ENCODE measurements at regions not wholly inside any gene's neighbourhood (a gene's known extent, or its start where the extent isn't known, plus 50 kb on each side); places are given as distances from the start of the nearest gene placed in this dataset.

- no peak for DNase-seq (ENCODE audit: low spot score, unreplicated experiment)
- no peaks in the 10 kb centered on the region for H3K4me1 Mint-ChIP-seq (ENCODE audit: low read depth)
- no peak for TF ChIP-seq CTCF (IDR thresholded peaks at IDR 0.05; ENCODE audit: unreplicated experiment)
- no peak overlapping the region for H3K27ac Mint-ChIP-seq
- peaks cover 7% of the 10 kb centered on the region for H3K27me3 Mint-ChIP-seq
- H3K36me3 Mint-ChIP-seq (ENCODE audit: insufficient read depth): no peaks in the 10 kb centered on the region
- no peak overlapping the region for H3K4me3 Mint-ChIP-seq (ENCODE audit: low read depth)
- no peaks in the 10 kb centered on the region for H3K9me3 Mint-ChIP-seq (ENCODE audit: low read depth)
These were observed 50.8 kb upstream of the OCM2 start for GRCh38 chr7:98040626-98041360.

- DNase-seq (ENCODE audit: low spot score, unreplicated experiment): no peak
- TF ChIP-seq CTCF (IDR thresholded peaks at IDR 0.05; ENCODE audit: unreplicated experiment): no peak
- Mint-ChIP-seq H3K27ac (no peak overlapping the region), H3K9me3 (ENCODE audit: low read depth) (no peaks in the 10 kb centered on the region), H3K4me1 (ENCODE audit: low read depth) (no peaks in the 10 kb centered on the region), H3K4me3 (ENCODE audit: low read depth) (no peak overlapping the region), H3K36me3 (ENCODE audit: insufficient read depth) (no peaks in the 10 kb centered on the region), H3K27me3 (peaks cover 12% of the 10 kb centered on the region)
These were observed 56.8 kb upstream of the OCM2 start for GRCh38 chr7:98046816-98047215.

GRCh38 chr7:98049034-98049433, 57.6 kb upstream of the LMTK2 start:
- H3K4me1 Mint-ChIP-seq (ENCODE audit: low read depth): no peaks in the 10 kb centered on the region
- no peak overlapping the region for H3K4me3 Mint-ChIP-seq (ENCODE audit: low read depth)
- no peak overlapping the region for H3K27ac Mint-ChIP-seq
- peaks cover 13% of the 10 kb centered on the region for H3K27me3 Mint-ChIP-seq
- H3K36me3 Mint-ChIP-seq (ENCODE audit: insufficient read depth): no peaks in the 10 kb centered on the region
- no peak for DNase-seq (ENCODE audit: low spot score, unreplicated experiment)
- TF ChIP-seq CTCF (IDR thresholded peaks at IDR 0.05; ENCODE audit: unreplicated experiment): no peak
- H3K9me3 Mint-ChIP-seq (ENCODE audit: low read depth): no peaks in the 10 kb centered on the region

- H3K4me1 Mint-ChIP-seq (ENCODE audit: low read depth): no peaks in the 10 kb centered on the region
- H3K4me3 Mint-ChIP-seq (ENCODE audit: low read depth): no peak overlapping the region
- H3K9me3 Mint-ChIP-seq (ENCODE audit: low read depth): no peaks in the 10 kb centered on the region
- peaks cover 13% of the 10 kb centered on the region for H3K27me3 Mint-ChIP-seq
- TF ChIP-seq CTCF (IDR thresholded peaks at IDR 0.05; ENCODE audit: unreplicated experiment): no peak
- no peaks in the 10 kb centered on the region for H3K36me3 Mint-ChIP-seq (ENCODE audit: insufficient read depth)
- H3K27ac Mint-ChIP-seq: no peak overlapping the region
- DNase-seq (ENCODE audit: low spot score, unreplicated experiment): peak; percentile 29
These were observed 55.4 kb upstream of the LMTK2 start for GRCh38 chr7:98051118-98051744.

- Mint-ChIP-seq H3K36me3 (ENCODE audit: insufficient read depth) (no peaks in the 10 kb centered on the region), H3K4me1 (ENCODE audit: low read depth) (no peaks in the 10 kb centered on the region), H3K27me3 (peaks cover 9% of the 10 kb centered on the region), H3K9me3 (ENCODE audit: low read depth) (no peaks in the 10 kb centered on the region), H3K27ac (no peak overlapping the region), H3K4me3 (ENCODE audit: low read depth) (no peak overlapping the region)
- no peak for TF ChIP-seq CTCF (IDR thresholded peaks at IDR 0.05; ENCODE audit: unreplicated experiment)
- no peak for DNase-seq (ENCODE audit: low spot score, unreplicated experiment)
These were observed 52.1 kb upstream of the LMTK2 start for GRCh38 chr7:98054585-98054984.

Measured in progenitor cell of endocrine pancreas (in vitro differentiated cells).